ENCODE measurements at regions not wholly inside any gene's neighbourhood (a gene's known extent, or its start where the extent isn't known, plus 50 kb on each side); places are given as distances from the start of the nearest gene placed in this dataset.

- no peak overlapping the region for H3K27ac ChIP-seq
- TF ChIP-seq CTCF (IDR thresholded peaks at IDR 0.05) = no peak
- no peak for TF ChIP-seq ZFX (IDR thresholded peaks at IDR 0.05; ENCODE audit: borderline replicate concordance)
These were observed 1466.0 kb downstream of the TBC1D22A start for GRCh38 chr22:48228468-48228867.

GRCh38 chr22:48227341-48228018 is 1465.0 kb downstream of the TBC1D22A start:
- no peak overlapping the region for H3K27ac ChIP-seq
- TF ChIP-seq ZFX (IDR thresholded peaks at IDR 0.05; ENCODE audit: borderline replicate concordance) = no peak
- no peak for TF ChIP-seq CTCF (IDR thresholded peaks at IDR 0.05)

DNA sequence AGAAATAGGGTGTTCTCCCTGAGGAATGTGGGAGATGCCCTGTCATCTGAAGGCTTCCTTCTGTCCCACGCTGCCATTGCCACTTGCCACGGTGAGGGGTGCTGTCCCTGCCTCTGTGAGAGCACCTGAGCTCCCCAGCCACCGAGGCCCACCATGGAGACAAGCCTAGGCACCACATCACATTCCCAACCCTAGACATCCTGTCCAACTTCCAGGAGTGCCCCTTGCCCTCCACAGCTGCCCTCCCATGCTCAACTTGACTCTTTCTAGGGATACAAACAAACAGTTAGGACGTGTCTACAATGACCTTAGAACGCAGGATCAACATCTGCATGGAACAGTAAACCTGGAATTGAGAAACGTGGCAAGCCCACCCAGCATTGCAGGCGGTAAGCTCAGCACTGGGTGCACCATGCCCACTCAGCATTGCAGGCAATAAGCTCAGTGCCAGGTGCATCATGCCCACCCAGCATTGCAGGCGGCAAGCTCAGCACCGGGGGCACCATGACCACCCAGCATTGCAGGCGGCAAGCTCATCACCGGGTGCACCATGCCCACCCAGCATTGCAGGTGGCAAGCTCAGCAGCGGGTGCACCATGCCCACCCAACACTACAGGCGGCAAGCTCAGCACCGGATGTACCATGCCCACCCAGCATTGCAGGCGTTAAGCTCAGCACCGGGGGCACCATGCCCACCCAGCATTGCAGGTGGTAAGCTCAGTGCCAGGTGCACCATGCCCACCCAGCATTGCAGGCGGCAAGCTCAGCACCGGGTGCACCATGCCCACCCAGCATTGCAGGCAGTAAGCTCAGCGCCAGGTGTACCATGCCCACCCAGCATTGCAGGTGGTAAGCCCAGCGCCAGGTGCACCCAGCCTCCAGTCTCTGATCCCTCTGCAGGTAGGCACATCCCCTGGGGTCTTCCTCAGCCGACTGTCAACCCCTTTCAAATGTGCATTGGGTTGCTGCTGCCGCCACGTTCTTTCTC is 1463.9 kb downstream of the TBC1D22A start:
- no peak overlapping the region for H3K27ac ChIP-seq
- TF ChIP-seq CTCF (IDR thresholded peaks at IDR 0.05) (no peak), ZFX (IDR thresholded peaks at IDR 0.05; ENCODE audit: borderline replicate concordance) (no peak)

DNA sequence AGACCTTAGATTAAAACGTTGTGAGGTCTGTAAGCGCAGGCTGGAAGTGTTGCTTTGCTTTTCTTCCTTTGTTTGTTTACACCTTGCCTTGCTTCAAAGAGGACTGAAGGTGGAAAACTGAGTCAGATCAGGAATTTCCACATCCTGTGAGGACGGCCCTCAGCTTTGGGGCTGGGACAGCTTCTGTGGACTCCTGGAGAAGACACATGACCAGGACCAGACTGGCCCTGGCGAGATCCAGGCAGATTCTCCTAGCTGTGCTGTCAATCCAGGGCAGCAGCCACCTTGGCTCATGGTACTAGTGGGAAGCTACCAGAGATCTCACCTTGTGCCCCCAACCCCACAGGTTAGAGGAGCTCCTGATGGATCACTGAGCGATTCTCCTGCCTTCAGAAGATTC is 1461.9 kb downstream of the TBC1D22A start:
- H3K27ac ChIP-seq = no peak overlapping the region

DNA sequence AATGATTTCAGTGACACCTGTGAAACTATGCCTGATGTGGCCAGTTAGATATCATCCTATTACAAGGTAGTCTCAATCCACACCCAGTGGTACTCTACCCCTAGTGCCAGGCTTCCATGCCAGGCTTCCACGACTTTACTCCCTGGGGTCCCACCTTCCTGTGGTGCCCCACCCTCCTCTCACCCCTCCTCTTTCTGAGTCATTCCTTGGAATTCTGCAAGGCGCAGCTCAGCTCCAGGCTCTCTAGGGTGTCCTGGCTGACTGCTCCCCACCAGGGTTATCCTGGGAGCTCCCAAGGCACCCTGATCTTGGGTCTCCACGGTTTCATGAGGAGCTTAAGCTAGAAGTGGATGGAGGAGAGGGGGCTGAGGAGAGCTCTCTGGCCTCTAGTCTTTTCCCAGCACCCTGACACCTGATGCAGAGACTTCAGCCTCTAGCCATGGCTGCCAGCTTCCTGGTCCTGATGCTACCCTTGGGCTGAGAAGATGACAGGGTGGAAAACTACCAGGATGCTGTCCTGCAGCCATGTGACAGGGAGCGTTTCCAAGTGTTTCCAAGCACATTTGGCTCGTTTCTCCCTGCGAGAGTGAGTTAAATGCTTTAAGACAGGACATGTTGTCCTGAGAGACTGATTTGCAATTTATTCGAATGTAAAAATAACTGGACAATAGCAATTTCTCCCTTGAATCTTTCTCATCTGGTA is 1461.2 kb downstream of the TBC1D22A start:
- no peak overlapping the region for H3K27ac ChIP-seq
- TF ChIP-seq ZFX (IDR thresholded peaks at IDR 0.05; ENCODE audit: borderline replicate concordance) (no peak), CTCF (IDR thresholded peaks at IDR 0.05) (no peak)

More for the DNA sequence above, 1461.9 kb downstream of the TBC1D22A start:
- TF ChIP-seq ZFX (IDR thresholded peaks at IDR 0.05; ENCODE audit: borderline replicate concordance) = no peak
- TF ChIP-seq CTCF (IDR thresholded peaks at IDR 0.05) = no peak

DNA sequence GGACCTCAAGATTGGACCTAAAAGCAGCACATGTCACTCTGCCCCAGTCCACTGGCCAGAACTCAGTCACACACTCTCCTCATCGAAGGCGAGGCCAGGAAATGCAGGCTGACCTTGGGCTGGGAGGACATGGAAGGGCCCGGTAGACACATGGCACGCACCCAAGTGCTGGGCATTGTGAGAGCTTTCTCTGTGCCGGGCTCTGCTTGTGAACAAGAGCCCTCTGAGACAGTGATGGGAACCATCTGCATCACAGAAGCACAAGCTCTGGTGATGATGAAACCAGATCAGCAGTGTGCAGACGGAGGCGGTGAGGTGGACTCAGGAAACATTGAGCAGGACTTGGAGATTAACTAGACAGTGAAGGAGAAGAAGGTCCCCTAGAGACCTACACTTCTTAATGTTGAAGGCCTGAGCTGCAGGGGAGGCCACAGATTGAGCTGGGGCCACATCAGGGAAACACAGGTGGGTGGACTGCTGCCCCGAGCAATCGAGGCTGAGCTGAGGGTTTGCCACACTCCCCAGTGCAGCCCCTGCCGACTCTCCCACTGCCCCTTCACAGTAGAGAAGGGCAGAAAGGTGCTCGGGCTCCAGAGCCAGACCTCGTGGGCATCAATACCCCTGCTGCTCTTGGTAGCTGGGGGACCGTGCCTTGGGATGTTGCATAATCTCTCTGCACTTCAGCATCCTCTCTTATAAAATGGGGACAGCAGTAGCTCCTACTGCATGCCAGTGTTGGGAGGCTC is 1460.5 kb downstream of the TBC1D22A start:
- TF ChIP-seq CTCF (IDR thresholded peaks at IDR 0.05) (no peak), ZFX (IDR thresholded peaks at IDR 0.05; ENCODE audit: borderline replicate concordance) (no peak)
- no peak overlapping the region for H3K27ac ChIP-seq
